ENCODE measurements at regions not wholly inside any gene's neighbourhood (a gene's known extent, or its start where the extent isn't known, plus 50 kb on each side); places are given as distances from the start of the nearest gene placed in this dataset.

DNA sequence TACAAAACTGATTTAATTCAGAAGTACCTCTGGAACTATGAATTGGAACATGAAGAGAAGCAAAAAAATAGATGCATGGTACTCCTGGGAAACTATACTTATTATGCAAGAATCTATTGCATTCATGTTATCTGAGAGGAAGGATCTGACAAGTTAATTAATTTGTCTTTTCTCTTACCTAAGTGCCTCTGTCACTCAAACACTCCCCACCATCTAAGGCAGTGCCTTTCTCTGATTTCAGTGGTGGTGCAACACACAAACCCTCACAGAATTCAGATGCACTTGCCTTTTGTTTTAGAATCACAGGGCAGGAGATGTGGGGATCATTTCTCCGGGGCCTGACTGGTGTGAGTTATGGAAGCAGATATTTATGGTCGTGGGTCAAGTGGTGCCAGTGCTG, 52.5 kb upstream of the C9orf72 start:
- DNase-seq: no peak

DNA sequence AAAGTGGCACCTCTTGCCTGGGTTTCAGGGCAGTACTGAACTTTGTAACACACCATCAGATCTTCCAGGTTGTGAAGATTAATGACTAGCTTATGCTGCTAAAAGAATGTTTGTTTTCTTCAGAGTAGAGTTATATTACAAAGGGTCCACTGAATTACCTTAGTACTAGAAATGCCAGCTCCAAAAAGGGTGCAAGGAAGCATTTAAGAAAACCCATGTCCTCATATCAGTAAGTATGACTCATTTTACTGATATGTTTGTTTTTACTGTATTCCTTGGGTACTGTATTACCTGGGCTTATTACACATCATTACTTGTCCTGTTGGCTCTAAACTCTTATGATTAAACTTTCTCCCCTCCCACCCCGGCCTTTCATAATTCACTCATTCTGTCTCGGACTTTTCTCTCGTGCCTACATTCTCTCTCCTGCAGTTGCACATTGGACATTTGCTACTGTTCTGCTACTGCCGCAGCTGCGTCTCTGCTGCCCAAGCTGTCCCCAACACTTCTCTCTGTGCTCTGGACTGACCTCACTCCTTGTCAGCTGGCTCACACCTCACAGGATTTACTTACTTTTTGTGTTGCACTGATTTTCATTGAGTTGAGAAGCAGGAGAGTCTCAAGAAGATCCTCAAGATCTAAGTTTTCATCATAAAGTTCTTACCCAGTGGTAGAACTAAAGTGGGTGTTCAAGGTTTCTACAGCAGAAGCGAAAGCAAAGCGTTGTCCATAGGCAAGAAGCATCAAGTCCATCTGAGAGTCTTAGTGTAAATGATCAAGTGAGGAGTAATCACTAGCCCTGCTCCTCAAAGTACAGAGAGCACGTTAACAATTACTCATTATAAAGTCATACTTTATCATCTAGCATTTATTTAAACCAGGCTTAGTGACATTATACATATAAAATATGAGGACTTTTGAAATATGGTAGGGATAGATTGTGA, 53.2 kb upstream of the C9orf72 start:
- no peak for DNase-seq

DNA sequence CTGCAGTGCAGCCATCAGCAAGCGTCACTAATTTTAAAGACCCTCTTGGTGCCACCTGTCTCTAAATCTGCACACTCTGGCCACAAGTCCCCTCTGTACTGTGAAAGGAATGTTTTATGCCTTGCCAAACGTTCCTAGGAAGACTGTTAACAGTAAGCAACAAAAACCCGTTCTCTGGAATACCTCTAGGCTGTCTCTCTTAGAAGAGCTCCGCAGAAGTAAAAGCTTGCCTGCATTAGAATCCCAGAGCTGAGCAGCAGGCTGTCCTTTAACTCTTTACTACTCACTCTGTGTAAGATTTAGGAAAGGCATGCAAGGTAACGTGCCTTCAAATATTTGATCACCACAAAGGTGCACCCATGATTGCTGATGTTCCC, 53.9 kb upstream of the C9orf72 start:
- no peak for DNase-seq

- no peak for DNase-seq
Observed at GRCh38 chr9:27628311-27628710, 55.0 kb upstream of the C9orf72 start.

DNA sequence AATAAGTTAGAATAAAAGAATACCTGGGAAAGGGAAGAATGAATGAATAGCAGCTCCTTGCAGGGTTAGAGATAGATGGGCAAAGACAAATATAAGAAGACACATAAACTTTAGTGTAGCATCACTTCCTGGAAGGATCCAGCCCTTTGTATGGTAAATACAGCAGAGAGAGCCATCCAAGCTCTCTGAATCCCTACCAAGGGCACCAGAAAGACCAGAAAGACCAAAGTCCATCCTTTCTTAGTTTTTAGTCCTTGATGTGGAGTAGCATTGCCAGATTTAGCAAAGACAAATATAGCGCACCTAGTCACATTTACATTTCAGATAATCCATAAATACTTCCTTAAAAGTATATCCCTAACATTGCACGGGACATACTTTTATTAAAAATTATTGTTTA, 56.1 kb upstream of the C9orf72 start:
- no peak for DNase-seq

DNA sequence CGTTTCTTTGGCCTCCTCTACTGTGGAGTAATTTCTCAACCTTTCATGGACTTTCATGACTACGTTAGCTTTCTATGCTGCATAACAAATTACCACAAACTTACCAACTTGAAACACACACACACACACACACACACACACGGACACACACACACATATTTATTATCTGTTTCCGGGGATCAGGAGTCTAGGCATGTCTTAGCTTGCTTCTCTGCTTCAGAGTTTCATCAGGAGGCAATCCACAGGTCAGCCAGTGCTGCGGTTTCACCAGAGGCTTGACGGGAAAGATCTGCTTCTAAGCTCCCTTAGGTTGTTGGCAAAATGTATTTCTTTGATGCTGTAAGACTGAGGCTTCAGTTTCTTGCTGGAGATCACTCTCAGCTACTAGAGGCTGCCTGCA, 59.0 kb upstream of the C9orf72 start:
- no peak for DNase-seq

DNA sequence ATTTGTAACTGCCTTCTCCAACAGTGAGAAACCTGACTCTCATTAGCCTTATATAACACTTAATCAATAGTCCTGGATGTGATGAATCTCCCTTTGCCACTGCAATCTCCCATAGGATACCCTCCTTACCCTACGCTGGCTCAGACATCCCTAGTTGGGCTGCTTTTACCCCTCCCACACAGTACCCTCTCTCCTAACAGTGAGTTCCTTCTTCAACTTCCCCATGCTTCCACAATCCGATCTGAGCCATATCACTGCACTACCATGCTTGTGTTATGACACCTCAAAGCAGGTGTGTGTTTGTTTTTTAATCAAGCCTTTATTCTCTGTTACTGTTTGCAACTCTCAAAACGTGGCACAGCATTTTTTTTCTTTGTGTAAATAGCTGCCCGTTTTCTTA, 60.5 kb upstream of the C9orf72 start:
- no peak for DNase-seq

DNA sequence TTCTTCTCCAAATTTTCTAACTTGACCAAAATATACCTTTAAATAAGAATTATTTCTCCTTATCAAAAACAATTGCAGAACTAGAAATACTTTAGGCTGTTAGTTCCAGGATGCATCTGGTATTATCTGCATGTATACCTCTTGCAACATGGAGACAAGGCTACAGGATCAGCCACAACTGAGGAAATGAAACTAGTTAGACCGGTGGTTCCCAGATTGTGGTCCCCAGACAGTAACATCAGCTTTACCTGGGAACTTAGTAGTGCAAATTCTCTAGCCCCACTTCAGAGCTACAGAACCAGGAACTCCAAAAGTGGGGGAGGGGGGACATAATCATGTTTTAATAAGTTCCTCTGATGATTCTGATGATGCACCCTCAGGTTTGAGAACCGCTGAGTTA, 61.6 kb upstream of the C9orf72 start:
- no peak for DNase-seq

- DNase-seq: no peak
Observed at GRCh38 chr9:27638716-27639115, 65.4 kb upstream of the C9orf72 start.

DNA sequence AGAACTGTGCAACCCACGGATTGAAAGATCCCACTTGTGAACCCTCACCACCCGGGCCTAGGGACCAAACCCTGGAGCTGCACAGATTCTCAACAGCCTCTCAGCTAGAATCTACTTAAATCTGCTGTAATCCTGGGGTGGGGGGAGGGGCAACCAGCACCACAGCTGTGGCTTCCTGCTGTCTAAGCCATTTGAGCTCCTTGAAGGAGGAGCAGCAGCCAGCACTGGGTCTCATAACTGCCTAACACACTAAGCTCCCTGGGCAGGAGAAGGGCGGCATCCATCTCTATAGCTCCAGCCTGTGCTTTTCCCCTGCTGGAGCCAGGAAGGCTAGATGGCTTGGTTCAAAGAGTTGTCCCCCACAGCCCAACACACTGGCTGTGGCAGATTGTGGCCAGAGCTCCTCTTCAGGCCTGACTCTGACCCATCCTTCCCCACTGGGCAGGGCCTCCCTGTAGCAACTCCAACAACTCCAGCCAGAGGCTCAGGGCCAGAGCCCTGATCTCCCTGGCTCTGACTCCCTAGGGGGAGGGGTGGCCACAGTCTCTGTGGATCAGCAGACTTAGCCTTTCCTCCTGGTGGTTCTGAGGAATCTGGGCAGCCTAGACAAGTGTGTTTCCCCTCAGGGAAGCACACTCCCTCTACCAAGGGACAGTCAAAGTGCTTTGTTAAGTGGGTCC, 72.0 kb upstream of the C9orf72 start:
- DNase-seq: no peak

- DNase-seq: no peak
Observed at GRCh38 chr9:27653246-27653645, 80.0 kb upstream of the C9orf72 start.

DNA sequence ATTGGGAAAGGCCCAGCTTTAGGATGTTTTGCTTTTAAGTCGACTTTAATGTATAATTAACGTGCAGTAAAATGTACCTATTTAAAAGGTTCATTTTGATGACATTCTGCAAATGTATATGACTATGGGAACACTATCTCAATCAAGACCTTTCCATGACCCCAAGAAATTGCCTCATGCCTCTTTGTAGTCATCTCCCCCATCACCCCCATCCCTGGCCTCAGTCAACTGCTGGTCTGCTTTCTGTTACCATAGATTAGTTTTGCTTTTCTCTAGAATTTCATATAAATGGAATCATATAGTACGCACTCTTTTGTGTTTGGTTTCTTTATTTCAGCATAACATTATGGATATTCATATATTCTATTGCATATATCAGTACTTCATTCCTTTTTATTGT, 80.7 kb upstream of the C9orf72 start:
- no peak for DNase-seq

GRCh38 chr9:27654629-27655285, 81.5 kb upstream of the C9orf72 start:
- no peak for DNase-seq

GRCh38 chr9:27655441-27655840, 82.2 kb upstream of the C9orf72 start:
- DNase-seq: no peak

DNA sequence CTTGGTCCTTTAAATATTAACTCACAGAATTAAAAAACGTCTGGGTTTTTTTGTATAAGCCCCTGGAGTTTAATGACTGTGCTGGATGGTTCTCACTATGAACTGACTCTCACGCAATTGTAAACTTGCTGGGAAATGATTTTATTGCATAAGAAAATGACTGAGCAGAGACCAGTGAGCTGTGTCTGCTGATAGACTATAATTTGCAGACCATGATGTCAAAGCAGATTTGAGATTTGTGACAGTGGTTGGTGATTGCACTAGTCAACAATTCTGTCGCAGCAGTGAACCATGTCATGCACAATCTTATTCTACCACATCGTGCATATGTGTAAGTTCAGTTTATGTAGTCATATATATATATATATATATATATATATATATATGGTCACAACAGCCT, 85.7 kb upstream of the C9orf72 start:
- no peak for DNase-seq

DNA sequence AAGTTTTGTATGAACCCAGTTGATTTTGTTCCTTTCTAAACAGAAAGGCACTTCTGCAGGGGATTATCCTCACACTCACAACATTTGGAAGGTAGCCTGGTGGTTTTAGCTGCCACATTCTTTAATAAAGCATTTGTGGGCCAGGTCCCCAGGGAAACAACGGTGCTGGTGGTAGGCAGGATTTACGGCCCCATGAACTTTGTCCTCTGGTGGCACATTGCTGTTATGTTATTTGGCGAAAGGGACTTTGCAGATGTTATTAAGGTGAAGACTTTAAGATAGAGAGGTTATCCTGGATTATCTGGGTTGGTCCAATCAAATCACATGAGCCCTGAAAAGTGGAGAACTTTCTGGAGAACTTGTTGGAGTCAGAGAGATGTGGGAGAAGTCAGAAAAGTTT, 86.3 kb upstream of the C9orf72 start:
- DNase-seq: no peak

DNA sequence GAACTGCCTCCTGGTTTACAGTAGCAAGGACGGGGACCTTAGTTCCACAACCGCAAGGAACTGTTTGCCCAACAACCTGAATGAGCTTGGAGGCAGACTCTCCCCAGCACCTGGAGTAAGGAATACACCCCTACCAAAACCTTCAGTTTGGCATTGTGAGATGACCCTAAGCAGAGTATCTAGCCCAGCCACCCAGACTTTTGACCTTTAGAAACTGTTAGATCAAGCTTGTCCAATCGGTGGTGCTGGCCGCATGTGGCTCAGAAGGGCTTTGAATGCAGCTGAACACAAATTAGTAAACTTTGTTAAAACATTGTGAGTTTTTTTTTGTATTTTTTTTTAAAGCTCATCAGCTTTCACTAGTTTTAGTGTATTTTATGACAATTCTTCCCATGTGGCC, 86.9 kb upstream of the C9orf72 start:
- no peak for DNase-seq

DNA sequence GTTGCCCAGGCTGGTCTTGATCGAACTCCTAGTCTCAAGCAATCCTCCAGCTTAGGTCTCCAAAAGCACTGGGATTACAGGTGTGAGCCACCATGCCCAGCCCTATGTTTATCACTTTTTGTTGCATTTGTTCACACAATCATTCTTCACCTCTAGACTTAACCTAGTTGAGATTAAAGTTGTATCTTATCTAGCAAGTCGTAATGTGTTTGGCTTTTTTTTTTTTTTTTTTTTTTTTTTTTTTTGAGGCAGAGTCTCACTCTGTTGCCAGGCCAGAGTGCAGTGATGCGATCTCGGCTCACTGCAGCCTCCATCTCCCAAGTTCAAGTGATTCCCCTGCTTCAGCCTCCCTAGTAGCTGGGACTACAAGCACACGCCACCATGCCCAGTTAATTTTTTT, 90.2 kb upstream of the C9orf72 start:
- DNase-seq: no peak

- no peak for DNase-seq
Observed at GRCh38 chr9:27664121-27664779, 91.0 kb upstream of the C9orf72 start.

DNA sequence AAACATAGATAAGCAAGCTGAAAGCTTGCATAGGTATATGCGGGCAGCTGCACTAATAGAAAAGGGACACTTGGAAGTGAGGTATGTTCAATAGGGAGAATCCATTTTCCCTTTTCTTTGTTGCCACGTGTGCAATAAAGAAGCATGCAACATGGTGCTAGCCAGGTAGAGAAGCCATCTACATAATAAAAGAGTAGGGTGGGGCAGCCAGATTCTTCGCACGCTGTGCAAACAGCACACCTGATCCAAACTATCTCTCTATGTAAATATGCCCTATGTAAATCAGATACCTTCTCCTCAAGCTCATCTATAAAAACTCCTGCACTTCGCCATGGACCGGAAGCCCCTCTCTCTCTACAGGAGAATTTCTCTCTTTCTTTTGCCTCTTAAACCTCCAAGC, 91.9 kb upstream of the C9orf72 start:
- DNase-seq: no peak

GRCh38 chr9:27668280-27668679, 95.0 kb upstream of the C9orf72 start:
- DNase-seq: no peak

DNA sequence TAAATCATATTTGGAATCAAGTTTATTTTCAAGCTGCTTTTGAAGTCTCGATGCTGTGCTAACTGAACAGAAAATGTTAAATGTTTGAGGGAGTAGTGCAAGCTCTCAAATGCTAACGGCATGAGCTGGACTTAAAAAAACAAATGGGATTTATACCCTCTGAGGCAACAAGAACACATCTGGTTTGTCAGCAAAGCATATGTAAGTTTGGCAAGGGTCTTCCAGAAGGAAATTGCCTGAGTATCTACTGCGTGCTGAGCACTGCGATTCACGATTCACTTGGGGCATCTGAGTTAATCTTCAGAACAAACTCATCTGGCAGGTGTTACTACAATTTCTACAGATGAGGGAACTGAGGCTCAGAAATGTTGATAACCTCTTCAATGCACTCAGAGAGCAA, 98.4 kb upstream of the C9orf72 start:
- DNase-seq: no peak

- DNase-seq: no peak
Observed at GRCh38 chr9:27672718-27673117, 99.4 kb upstream of the C9orf72 start.

Measured in activated CD4-positive, CD25-positive, alpha-beta regulatory T cell treated with anti-CD3 and anti-CD28 coated beads, Interleukin-2, amount 50 U/mL, for 72 hours (primary cell).